Panc1 (cell line): ENCODE measurements at regions not wholly inside any gene's neighbourhood (a gene's known extent, or its start where the extent isn't known, plus 50 kb on each side); places are given as distances from the start of the nearest gene placed in this dataset.

ENCODE experiments used
- ATAC-seq: fragments of 200-7000 bp; cut with Tn5 transposase; 2 replicates; pipeline ENCODE4 v1.9.1; 2020; ENCODE audit warnings: mild to moderate bottlenecking, moderate library complexity
- BruUV-seq: library from RNA; stranded (reverse); fragments of 400-500 nt; replicated peaks from 2 replicates; lab custom pipeline; 2021; lab: Mats Ljungman, UMichigan
- CTCF ChIA-PET: fragments of 300-600 bp; sonication (Branson Sonifier 250); formaldehyde crosslinking; loops from one replicate; lab custom pipeline; 2022; ENCODE audit warnings: antibody characterized with exemption; lab: Charles Lee
- POLR2A ChIA-PET: fragments of 300-600 bp; sonication (Branson Sonifier 250); formaldehyde crosslinking; loops from one replicate; lab custom pipeline; 2022; ENCODE audit warnings: antibody characterized with exemption; lab: Charles Lee
- DNase-seq: peaks from one replicate; pipeline ENCODE4 v3.0.0-alpha.2; 2010; ENCODE audit warnings: low read depth, low spot score
- H3K27ac ChIP-seq: 2 replicates; pipeline ENCODE4 v1.5.1; 2011; ENCODE audit warnings: mild to moderate bottlenecking, low read length, inconsistent platforms
- H3K27me3 ChIP-seq: fragments of 200-500 bp; sonication (Bioruptor generic); 2 replicates; pipeline ENCODE4 v1.6.0; 2014; ENCODE audit warnings: low read length, inconsistent platforms; ENCODE audit not compliant: control insufficient read depth, insufficient read depth
- H3K36me3 ChIP-seq: fragments of 200-500 bp; sonication (Bioruptor generic); 2 replicates; pipeline ENCODE4 v1.5.1; 2014; ENCODE audit warnings: inconsistent platforms, mild to moderate bottlenecking, low read length, moderate library complexity; ENCODE audit not compliant: control insufficient read depth, insufficient read depth
- H3K4me1 ChIP-seq: 2 replicates; pipeline ENCODE4 v1.5.1; 2011; ENCODE audit warnings: inconsistent platforms, mild to moderate bottlenecking, low read length, moderate library complexity; ENCODE audit not compliant: control insufficient read depth, insufficient read depth
- H3K4me3 ChIP-seq, 2 experiments: 2 replicates each; pipeline ENCODE4 v1.5.1; 2011 to 2012; ENCODE audit warnings: low read depth in 2 of 2, low read length in 2 of 2, mild to moderate bottlenecking in 2 of 2, inconsistent platforms in 1 of 2, moderate library complexity in 1 of 2
- H3K9me3 ChIP-seq: fragments of 200-500 bp; sonication (Bioruptor generic); 2 replicates; pipeline ENCODE4 v1.5.1; 2014; ENCODE audit warnings: low read depth, mild to moderate bottlenecking, inconsistent platforms, low read length, moderate library complexity; ENCODE audit not compliant: control insufficient read depth, insufficient read depth
- CTCF ChIP-seq: fragments of 450-650 bp; IDR thresholded peaks from 2 replicates; pipeline ENCODE4 v1.5.1; 2017; ENCODE audit warnings: mild to moderate bottlenecking
- POLR2AphosphoS5 ChIP-seq: IDR thresholded peaks from 2 replicates; pipeline ENCODE4 v1.6.1; 2012; ENCODE audit warnings: mild to moderate bottlenecking, low read depth, low read length, moderate library complexity
- SIN3A ChIP-seq: IDR thresholded peaks from 2 replicates; pipeline ENCODE4 v1.6.1; 2012; ENCODE audit warnings: low read depth, mild to moderate bottlenecking, low read length, moderate library complexity, borderline replicate concordance; ENCODE audit not compliant: insufficient read depth
- TCF7L2 ChIP-seq: IDR thresholded peaks from 2 replicates; pipeline ENCODE4 v1.6.1; 2011; ENCODE audit warnings: mild to moderate bottlenecking, low read depth, low read length, inconsistent platforms
- in situ Hi-C: cut with HindIII; loops from 2 replicates; pipeline ENCODE4 v1.10.0; 2016; ENCODE audit warnings: low sequenced_read_pairs, low pct_unique_long_range_greater_than_20kb
- intact Hi-C: fragments of 100-400 bp; cut with micrococcal nuclease; formaldehyde crosslinking; loops from one replicate; pipeline ENCODE4 v1.10.0; 2022; ENCODE audit not compliant: unreplicated experiment
- TF ChIP-seq, protein P1 (sequence below), 2 experiments: IDR thresholded peaks; 2 replicates each; pipeline ENCODE4 v1.6.1; 2011 to 2012; ENCODE audit warnings: low read depth in 2 of 2, control low read depth in 1 of 2, low read length in 1 of 2, mild to moderate bottlenecking in 1 of 2, moderate library complexity in 1 of 2; ENCODE audit not compliant: insufficient read depth in 1 of 2

DNA sequence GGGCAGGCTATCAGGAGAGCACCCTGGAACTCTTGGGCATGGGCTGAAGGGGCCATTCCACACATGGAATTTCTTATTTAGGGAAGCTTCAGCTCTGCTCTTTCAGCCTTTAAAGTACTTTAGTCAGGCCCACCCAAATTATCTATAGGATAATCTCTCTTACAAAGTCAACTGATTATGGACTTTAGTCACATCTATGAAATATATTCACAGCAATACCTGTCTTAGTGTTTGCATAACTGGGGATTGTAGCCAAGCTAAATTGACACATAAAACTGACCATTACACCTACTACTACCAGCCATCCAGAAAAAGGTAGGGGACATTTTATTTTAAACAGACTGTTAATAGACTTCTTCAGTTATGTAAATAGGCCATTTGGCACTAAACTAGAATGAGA lies 114.9 kb upstream of the VANGL1 start:
- POLR2A ChIA-PET, result no interaction called here
- H3K4me3 ChIP-seq, result no peak overlapping the region
- no peak for ATAC-seq
- no peak overlapping the region for H3K27ac ChIP-seq
- CTCF ChIA-PET, result no interaction called here
- intact Hi-C loops (no loop called here), in situ Hi-C loops (no loop called here)
- H3K36me3 ChIP-seq, result no peaks in the 10 kb centered on the region
- TF ChIP-seq, protein P1, sequence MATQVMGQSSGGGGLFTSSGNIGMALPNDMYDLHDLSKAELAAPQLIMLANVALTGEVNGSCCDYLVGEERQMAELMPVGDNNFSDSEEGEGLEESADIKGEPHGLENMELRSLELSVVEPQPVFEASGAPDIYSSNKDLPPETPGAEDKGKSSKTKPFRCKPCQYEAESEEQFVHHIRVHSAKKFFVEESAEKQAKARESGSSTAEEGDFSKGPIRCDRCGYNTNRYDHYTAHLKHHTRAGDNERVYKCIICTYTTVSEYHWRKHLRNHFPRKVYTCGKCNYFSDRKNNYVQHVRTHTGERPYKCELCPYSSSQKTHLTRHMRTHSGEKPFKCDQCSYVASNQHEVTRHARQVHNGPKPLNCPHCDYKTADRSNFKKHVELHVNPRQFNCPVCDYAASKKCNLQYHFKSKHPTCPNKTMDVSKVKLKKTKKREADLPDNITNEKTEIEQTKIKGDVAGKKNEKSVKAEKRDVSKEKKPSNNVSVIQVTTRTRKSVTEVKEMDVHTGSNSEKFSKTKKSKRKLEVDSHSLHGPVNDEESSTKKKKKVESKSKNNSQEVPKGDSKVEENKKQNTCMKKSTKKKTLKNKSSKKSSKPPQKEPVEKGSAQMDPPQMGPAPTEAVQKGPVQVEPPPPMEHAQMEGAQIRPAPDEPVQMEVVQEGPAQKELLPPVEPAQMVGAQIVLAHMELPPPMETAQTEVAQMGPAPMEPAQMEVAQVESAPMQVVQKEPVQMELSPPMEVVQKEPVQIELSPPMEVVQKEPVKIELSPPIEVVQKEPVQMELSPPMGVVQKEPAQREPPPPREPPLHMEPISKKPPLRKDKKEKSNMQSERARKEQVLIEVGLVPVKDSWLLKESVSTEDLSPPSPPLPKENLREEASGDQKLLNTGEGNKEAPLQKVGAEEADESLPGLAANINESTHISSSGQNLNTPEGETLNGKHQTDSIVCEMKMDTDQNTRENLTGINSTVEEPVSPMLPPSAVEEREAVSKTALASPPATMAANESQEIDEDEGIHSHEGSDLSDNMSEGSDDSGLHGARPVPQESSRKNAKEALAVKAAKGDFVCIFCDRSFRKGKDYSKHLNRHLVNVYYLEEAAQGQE (IDR thresholded peaks at IDR 0.05; ENCODE audit: insufficient read depth in 1 of 2, low read depth in 2 of 2, low read length in 1 of 2), result no peak
- no peak for TF ChIP-seq TCF7L2
- no peak for TF ChIP-seq POLR2AphosphoS5
- TF ChIP-seq CTCF, result no peak
- no peak for TF ChIP-seq SIN3A
- H3K9me3 ChIP-seq, result no peaks in the 10 kb centered on the region
- no peak for DNase-seq
- no peaks in the 10 kb centered on the region for H3K27me3 ChIP-seq
- no TSS peak for BruUV-seq
- no peaks in the 10 kb centered on the region for H3K4me1 ChIP-seq

DNA sequence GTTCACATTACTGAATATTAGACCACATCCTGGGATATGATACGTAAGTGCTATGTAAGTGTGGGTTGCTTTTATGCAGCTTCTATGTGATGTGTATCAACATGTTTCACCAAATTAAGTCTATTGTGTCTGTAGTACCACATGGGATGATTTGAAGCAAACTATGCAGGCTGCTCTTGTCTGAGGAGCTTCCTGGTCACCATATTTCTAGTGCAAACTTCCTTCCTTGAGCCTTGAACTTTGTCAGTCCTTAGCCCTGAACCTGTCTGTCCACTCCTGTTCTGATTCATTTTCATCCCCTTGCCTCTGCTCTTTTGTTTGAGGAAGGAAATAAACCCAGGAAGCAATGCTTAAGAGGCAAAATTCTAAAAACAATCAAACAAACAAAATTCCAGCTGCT lies 117.5 kb upstream of the VANGL1 start:
- BruUV-seq, result no TSS peak
- intact Hi-C loops (no loop called here), in situ Hi-C loops (no loop called here)
- ATAC-seq (no peak), DNase-seq (no peak)
- no peaks in the 10 kb centered on the region for H3K4me1 ChIP-seq
- no peak overlapping the region for H3K27ac ChIP-seq
- TF ChIP-seq CTCF (no peak), TCF7L2 (no peak)
- TF ChIP-seq, protein P1 (IDR thresholded peaks at IDR 0.05; ENCODE audit: insufficient read depth in 1 of 2, low read depth in 2 of 2, low read length in 1 of 2), result no peak
- no peaks in the 10 kb centered on the region for H3K9me3 ChIP-seq
- no peaks in the 10 kb centered on the region for H3K27me3 ChIP-seq
- POLR2A ChIA-PET, result no interaction called here
- H3K4me3 ChIP-seq, result no peak overlapping the region
- H3K36me3 ChIP-seq, result no peaks in the 10 kb centered on the region
- CTCF ChIA-PET, result interaction anchor here (0.7 kb wide), 1 partner anchor 241 kb away, joined by 3 read pairs; no protein-coding TSS in a partner anchor
